Non-pigmented ciliary epithelial cell (primary cell): ENCODE measurements at regions not wholly inside any gene's neighbourhood (a gene's known extent, or its start where the extent isn't known, plus 50 kb on each side); places are given as distances from the start of the nearest gene placed in this dataset.

Source experiments
- DNase-seq: peaks from one replicate; pipeline ENCODE4 v3.0.0-alpha.2; 2010; ENCODE audit warnings: low read depth

DNA sequence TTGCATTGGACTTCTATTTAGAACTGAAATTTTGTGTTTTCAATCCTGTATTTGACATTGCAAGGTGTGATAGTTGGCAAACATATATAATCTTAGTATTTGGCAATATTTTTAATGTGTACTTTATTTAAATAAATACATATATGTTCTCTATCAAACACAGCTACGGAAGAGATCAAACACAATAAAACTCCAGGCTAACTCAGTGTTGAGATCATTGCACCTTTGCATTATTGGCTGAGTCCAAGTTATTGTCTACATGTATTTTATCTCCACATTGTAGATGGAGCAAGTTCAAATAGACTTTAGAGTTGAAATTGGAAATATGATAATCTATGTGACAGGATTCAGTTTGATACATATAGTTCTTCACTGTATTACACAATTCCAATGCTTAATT, 176.7 kb downstream of the ST6GAL2 start:
- no peak for DNase-seq

DNA sequence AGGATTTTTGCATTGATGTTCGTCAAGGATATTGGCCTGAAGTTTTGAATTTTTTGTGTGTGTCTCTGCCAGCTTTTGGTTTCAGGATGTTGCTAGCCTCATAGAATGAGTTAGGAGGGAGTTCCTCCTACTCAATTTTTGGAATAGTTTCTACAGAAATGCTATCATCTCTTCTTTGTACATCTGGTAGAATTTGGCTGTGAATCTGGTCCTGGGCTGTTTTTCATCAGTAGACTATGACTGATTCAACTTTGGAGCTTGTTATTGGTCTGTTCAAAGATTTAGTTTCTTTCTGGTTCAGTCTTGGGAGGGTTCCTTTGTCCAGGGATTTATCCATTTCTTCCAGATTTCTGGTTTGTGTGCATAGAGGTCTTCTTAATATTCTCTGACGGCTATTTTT, 166.7 kb downstream of the ST6GAL2 start:
- no peak for DNase-seq

DNA sequence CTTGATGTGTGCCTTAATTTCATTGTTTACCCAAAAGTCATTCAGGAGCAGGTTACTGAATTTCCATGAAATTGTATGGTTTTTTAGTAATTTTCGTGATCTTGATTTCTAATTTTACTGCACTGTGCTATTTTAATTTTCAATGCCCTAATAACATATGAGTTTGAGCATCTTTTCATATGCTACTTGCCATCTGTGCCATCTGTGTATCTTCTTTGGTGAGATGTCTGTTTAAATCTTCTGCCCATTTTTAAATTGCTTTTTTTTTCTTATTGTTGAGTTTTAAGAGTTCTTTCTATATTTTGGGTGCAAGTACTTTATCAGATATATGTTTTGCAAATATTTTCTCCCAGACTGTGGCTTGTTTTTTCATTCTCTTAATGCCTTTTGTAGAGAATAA, 165.9 kb downstream of the ST6GAL2 start:
- no peak for DNase-seq

DNA sequence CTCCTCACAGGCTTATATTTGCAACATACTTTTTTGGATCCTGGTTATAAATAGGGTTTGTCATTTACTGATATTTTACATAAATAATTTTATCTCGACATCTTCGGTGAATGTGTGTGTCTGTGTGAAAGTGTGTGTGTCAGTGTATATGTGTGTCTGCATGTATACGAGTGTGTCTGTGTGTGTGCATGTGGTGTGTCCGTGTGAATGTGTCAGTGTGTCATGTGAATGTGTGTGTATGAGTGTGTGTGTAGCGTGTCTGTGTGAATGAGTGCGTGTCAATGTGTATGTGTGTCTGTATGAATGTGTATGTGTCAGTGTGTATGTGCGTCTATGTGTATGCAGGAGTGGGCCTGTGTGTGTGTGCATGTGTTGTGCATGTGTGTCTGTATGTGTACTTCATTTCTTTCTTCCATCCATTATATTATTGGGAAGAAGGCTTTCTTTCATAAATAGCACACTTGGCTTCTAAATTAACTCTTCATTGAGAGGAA, 161.6 kb downstream of the ST6GAL2 start:
- no peak for DNase-seq

DNA sequence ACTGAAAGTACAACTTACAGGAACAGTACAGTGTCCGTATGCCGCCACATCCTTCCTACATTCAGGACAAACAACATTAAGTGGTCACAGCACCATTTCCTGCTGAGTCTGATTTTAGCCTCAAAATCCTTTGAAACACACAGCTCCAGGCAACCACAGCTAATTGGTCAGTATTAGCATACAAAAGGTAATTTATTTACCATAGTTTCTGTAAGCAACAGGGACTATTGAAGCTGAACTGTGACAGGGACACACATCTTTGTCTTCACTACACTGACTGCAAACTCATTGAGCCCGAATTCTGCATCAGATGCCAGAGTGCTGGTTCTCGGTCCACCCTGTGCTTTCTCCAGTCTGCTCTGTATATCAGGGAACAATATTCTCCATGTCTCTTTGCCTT, 151.8 kb downstream of the ST6GAL2 start:
- no peak for DNase-seq

DNA sequence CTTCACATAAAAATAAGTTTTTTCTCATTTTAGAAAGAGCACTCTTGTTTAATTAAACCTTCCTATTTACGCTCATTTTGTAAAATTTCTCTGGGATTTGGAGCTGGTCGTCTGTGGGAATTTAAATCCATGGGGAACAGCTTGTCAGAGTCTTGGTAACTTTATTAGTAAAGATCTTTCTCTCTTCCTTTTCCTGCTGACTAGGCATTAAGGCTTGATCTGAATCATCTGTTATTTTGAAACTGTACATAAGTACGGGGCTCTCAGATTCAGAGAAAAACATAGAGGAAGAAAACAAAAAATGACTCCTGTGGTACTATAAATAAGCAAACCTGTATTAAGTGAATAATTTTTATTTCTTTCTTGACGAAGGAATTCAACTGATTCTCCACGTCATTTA, 150.2 kb downstream of the ST6GAL2 start:
- DNase-seq, result no peak

DNA sequence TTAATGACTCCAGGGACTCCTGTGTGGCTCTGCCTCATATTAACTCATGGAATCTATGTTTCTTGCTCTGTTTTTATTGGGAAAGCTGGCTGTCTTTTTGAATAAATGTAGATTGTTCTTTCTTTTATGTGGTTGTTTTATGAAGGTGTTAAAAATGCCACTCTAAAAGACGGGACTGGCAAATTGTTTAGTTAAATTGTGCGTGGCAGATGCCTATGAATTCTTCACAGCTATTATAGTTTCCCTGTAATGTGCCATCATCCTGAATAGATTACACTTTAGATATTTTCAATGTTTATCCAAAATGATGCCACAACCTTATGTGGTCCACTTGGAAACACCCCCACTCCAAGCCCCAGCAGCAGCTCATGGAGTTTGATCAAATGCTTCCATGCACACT, 149.7 kb downstream of the ST6GAL2 start:
- no peak for DNase-seq

DNA sequence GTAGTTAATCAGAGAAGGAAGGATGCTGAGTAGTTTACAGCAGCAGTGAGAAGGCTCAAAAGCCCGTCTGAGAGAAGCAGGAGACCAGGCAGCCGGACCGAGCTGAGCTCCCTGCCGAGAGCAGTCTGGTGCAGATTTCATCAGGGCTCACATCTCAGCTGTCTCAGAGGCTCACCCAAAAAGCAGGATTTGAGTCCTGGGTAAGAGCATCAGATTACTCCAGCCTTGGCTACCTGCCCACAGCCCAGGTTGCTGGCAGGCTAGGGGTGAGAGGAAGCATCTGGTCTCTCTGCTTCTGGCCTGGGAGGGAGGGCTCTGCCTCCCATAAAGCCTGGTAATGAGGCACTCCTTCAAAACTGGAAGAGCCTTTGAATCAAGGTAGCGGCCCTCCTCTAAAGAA, 140.5 kb downstream of the ST6GAL2 start:
- DNase-seq, result no peak

DNA sequence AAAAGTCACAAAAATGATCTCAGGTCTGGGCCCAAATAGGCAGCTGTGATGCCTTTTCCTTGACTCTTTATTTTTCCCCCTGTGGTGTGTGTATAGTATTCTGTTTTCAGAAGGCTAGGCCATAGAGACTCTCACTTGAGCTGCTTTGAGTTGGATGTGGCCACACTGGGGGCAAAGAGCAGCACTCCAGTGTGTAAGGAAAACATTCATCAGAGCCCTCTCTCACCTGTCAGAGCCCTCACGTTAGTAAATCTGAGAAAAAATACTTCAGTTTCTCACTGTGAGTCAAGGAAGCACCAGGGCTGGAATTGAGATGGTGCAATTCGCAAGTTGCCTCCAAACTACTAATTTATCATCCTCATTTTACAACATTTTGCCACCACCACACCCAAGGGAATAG, 136.1 kb downstream of the ST6GAL2 start:
- no peak for DNase-seq
